ENCODE measurements at regions not wholly inside any gene's neighbourhood (a gene's known extent, or its start where the extent isn't known, plus 50 kb on each side); places are given as distances from the start of the nearest gene placed in this dataset.

DNA sequence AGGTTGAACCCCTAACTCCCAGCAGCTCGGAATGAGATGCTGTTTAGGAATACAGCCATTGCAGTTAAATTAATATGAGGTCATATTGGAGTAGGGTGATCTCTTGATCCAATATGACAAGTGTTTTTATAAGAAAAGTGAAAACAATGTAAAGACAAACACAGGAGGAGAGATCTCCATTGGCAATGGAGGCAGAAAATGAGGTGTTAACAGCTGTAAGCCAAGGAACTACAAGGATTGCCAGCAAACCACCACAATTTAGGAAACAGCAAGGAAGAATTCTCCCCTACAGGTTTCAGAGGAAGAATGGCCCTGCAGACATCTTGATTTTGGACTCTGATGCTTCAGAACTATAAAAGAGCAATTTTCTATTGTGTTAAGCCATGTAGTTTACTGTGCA, 774.3 kb downstream of the MRPL39 start (continued):
- TF ChIP-seq, protein P1, sequence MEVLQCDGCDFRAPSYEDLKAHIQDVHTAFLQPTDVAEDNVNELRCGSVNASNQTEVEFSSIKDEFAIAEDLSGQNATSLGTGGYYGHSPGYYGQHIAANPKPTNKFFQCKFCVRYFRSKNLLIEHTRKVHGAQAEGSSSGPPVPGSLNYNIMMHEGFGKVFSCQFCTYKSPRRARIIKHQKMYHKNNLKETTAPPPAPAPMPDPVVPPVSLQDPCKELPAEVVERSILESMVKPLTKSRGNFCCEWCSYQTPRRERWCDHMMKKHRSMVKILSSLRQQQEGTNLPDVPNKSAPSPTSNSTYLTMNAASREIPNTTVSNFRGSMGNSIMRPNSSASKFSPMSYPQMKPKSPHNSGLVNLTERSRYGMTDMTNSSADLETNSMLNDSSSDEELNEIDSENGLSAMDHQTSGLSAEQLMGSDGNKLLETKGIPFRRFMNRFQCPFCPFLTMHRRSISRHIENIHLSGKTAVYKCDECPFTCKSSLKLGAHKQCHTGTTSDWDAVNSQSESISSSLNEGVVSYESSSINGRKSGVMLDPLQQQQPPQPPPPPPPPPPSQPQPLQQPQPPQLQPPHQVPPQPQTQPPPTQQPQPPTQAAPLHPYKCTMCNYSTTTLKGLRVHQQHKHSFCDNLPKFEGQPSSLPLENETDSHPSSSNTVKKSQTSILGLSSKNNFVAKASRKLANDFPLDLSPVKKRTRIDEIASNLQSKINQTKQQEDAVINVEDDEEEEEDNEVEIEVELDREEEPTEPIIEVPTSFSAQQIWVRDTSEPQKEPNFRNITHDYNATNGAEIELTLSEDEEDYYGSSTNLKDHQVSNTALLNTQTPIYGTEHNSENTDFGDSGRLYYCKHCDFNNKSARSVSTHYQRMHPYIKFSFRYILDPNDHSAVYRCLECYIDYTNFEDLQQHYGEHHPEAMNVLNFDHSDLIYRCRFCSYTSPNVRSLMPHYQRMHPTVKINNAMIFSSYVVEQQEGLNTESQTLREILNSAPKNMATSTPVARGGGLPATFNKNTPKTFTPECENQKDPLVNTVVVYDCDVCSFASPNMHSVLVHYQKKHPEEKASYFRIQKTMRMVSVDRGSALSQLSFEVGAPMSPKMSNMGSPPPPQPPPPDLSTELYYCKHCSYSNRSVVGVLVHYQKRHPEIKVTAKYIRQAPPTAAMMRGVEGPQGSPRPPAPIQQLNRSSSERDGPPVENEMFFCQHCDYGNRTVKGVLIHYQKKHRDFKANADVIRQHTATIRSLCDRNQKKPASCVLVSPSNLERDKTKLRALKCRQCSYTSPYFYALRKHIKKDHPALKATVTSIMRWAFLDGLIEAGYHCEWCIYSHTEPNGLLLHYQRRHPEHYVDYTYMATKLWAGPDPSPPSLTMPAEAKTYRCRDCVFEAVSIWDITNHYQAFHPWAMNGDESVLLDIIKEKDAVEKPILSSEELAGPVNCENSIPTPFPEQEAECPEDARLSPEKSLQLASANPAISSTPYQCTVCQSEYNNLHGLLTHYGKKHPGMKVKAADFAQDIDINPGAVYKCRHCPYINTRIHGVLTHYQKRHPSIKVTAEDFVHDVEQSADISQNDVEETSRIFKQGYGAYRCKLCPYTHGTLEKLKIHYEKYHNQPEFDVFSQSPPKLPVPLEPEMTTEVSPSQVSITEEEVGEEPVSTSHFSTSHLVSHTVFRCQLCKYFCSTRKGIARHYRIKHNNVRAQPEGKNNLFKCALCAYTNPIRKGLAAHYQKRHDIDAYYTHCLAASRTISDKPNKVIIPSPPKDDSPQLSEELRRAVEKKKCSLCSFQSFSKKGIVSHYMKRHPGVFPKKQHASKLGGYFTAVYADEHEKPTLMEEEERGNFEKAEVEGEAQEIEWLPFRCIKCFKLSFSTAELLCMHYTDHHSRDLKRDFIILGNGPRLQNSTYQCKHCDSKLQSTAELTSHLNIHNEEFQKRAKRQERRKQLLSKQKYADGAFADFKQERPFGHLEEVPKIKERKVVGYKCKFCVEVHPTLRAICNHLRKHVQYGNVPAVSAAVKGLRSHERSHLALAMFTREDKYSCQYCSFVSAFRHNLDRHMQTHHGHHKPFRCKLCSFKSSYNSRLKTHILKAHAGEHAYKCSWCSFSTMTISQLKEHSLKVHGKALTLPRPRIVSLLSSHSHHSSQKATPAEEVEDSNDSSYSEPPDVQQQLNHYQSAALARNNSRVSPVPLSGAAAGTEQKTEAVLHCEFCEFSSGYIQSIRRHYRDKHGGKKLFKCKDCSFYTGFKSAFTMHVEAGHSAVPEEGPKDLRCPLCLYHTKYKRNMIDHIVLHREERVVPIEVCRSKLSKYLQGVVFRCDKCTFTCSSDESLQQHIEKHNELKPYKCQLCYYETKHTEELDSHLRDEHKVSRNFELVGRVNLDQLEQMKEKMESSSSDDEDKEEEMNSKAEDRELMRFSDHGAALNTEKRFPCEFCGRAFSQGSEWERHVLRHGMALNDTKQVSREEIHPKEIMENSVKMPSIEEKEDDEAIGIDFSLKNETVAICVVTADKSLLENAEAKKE (CRISPR knock-in tag; IDR thresholded peaks at IDR 0.05): no peak
- TF ChIP-seq CREB1 (CRISPR knock-in tag; IDR thresholded peaks at IDR 0.05; ENCODE audit: low read depth): no peak

DNA sequence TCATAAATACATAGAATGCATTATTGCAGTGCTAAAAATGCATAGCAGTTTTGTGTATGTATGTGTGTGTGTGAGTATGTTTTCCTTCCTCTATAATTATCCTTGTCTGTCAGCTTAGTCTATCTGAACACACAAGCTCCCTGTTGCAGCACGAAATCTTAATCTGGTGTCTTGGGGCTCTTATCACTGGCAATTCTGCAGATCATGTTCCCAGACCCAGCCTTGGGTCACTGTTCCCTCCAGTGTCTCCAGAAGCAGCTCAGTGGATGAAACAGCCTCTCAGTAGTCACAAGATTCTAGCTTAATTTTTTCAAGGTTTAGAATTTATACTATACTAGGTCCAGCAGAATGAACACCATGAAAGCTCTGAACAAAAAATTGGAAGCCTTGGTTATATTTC, 777.9 kb downstream of the MRPL39 start:
- no peaks in the 10 kb centered on the region; the same call in 1 of the 3 replicates for H3K36me3 Mint-ChIP-seq (ENCODE audit: low read depth)
- H3K27ac Mint-ChIP-seq: no peak overlapping the region
- H3K4me1 ChIP-seq (ENCODE audit: insufficient read depth): no peaks in the 10 kb centered on the region
- H3K79me2 ChIP-seq (replicated peaks; ENCODE audit: insufficient read depth): no peaks in the 10 kb centered on the region
- ATAC-seq (no peak), DNase-seq (ENCODE audit: low spot score) (no peak)
- H3K27me3 ChIP-seq (ENCODE audit: insufficient read depth): no peaks in the 10 kb centered on the region
- no peak overlapping the region for H3K4me2 ChIP-seq
- H3K4me3 ChIP-seq: no peak overlapping the region
- peaks cover 63% of the 10 kb centered on the region for H3K9me3 Mint-ChIP-seq
- H3K9me2 ChIP-seq (ENCODE audit: insufficient read depth): no peaks in the 10 kb centered on the region
- H3K27me3 Mint-ChIP-seq (ENCODE audit: insufficient read depth, low read depth, poor library complexity): no peaks in the 10 kb centered on the region
- no peak overlapping the region for H2AFZ ChIP-seq
- no peaks in the 10 kb centered on the region for H4K20me1 ChIP-seq (replicated peaks; ENCODE audit: insufficient read depth)
- H3F3A ChIP-seq (replicated peaks; ENCODE audit: low read depth): no peaks in the 10 kb centered on the region
- no peaks in the 10 kb centered on the region for H3K4me1 Mint-ChIP-seq
- H3K27ac ChIP-seq (ENCODE audit: low read depth): no peak overlapping the region
- H3K36me3 ChIP-seq (ENCODE audit: insufficient read depth): no peaks in the 10 kb centered on the region
- H3K4me3 Mint-ChIP-seq: no peak overlapping the region
- no peak for TF ChIP-seq CREB1 (CRISPR knock-in tag; IDR thresholded peaks at IDR 0.05; ENCODE audit: low read depth)
- TF ChIP-seq, protein P2, sequence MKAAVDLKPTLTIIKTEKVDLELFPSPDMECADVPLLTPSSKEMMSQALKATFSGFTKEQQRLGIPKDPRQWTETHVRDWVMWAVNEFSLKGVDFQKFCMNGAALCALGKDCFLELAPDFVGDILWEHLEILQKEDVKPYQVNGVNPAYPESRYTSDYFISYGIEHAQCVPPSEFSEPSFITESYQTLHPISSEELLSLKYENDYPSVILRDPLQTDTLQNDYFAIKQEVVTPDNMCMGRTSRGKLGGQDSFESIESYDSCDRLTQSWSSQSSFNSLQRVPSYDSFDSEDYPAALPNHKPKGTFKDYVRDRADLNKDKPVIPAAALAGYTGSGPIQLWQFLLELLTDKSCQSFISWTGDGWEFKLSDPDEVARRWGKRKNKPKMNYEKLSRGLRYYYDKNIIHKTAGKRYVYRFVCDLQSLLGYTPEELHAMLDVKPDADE (IDR thresholded peaks at IDR 0.05): no peak
- no peak for TF ChIP-seq STAT1 (IDR thresholded peaks at IDR 0.05; ENCODE audit: unreplicated experiment)
- TF ChIP-seq, protein P1 (CRISPR knock-in tag; IDR thresholded peaks at IDR 0.05): no peak
- no peak for TF ChIP-seq ZNF114 (CRISPR knock-in tag; IDR thresholded peaks at IDR 0.05)
- no peak for TF ChIP-seq EZH2phosphoT487 (IDR thresholded peaks at IDR 0.05; ENCODE audit: unreplicated experiment)
- no peak for TF ChIP-seq POLR2AphosphoS5 (IDR thresholded peaks at IDR 0.05; ENCODE audit: low read depth)
- TF ChIP-seq JUNB (IDR thresholded peaks at IDR 0.05; ENCODE audit: unreplicated experiment): no peak

All from GM23338 (cell line).